ENCODE measurements at regions not wholly inside any gene's neighbourhood (a gene's known extent, or its start where the extent isn't known, plus 50 kb on each side); places are given as distances from the start of the nearest gene placed in this dataset.

DNA sequence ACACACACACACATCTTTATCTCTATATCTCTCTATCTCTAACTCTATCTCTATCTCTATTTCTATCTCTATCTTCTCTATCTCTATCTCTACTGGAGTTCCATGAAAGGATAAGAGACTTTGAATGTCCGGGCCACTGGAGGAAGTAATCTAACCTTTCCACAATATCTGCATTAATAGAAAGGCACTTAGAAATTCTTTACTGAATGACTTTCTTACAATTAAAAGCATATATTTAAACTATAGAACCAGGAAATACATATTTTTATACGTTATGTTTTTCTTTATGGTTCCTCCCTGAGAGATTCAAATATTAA, 234.9 kb downstream of the TRIB2 start:
- TF ChIP-seq GATA2 (IDR thresholded peaks at IDR 0.05; ENCODE audit: low read depth, low read length) (peak; percentile 32; the same call in 1 of the 2 replicates), GATA3 (IDR thresholded peaks at IDR 0.05; ENCODE audit: low read depth, low read length) (peak; percentile 66; the same call in 1 of the 2 replicates)

Data from SH-SY5Y (cell line).